ENCODE measurements at regions not wholly inside any gene's neighbourhood (a gene's known extent, or its start where the extent isn't known, plus 50 kb on each side); places are given as distances from the start of the nearest gene placed in this dataset.

DNA sequence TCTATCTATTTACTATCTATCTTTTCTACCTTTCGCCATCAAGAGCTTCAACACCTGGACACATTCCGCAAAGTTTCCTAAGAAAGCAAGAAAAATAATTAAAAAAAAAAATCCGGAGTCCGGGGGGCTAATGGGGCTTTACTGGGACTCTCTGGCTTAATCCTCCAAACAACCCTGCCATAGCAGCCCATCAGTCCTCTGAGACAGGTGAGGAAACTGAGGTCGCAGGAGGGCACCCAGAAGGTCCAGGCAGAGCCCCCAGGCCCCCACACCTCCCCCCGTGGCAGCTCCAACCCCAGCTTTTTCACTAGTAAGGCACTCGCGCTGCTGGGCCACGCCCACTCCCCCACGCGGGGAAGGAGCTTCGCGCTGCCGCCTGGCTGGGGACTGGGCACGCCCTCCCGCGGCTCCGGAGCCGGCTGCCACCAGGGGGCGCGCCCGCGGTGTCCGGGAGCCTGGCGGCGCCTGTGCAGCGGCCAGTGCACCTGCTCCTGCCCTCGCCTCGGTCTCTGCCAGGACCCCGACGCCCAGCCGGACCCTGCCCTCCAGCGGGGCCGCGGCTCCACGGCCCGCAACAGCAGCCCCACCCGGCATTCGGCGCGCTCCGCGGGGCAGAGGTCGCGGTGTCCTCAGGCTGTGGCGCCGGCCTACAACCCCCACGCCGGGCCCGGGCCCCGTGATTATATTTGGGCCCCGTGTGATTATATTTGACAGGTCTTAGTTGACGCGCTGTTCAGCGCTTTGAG is 54.1 kb upstream of the SAMD11 start:
- TF ChIP-seq, protein P1, sequence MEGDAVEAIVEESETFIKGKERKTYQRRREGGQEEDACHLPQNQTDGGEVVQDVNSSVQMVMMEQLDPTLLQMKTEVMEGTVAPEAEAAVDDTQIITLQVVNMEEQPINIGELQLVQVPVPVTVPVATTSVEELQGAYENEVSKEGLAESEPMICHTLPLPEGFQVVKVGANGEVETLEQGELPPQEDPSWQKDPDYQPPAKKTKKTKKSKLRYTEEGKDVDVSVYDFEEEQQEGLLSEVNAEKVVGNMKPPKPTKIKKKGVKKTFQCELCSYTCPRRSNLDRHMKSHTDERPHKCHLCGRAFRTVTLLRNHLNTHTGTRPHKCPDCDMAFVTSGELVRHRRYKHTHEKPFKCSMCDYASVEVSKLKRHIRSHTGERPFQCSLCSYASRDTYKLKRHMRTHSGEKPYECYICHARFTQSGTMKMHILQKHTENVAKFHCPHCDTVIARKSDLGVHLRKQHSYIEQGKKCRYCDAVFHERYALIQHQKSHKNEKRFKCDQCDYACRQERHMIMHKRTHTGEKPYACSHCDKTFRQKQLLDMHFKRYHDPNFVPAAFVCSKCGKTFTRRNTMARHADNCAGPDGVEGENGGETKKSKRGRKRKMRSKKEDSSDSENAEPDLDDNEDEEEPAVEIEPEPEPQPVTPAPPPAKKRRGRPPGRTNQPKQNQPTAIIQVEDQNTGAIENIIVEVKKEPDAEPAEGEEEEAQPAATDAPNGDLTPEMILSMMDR (IDR thresholded peaks at IDR 0.05), result peak; percentile 67 to 84 (median 76)
- no peak for TF ChIP-seq POLR2A (IDR thresholded peaks at IDR 0.05)

Data from esophagus squamous epithelium (tissue), 4 donors.